Vagina (tissue), 2 donors: ENCODE measurements at regions not wholly inside any gene's neighbourhood (a gene's known extent, or its start where the extent isn't known, plus 50 kb on each side); places are given as distances from the start of the nearest gene placed in this dataset.

Experiments
- POLR2A ChIP-seq, 2 donors: fragments of 450-650 bp; IDR thresholded peaks; one replicate each; pipeline ENCODE4 v1.6.1; 2017; ENCODE audit warnings: antibody characterized with exemption in 2 of 2, mild to moderate bottlenecking in 2 of 2, moderate library complexity in 2 of 2
- POLR2AphosphoS5 ChIP-seq, 2 donors: sonication (generic); formaldehyde crosslinking; IDR thresholded peaks; one replicate each; pipeline ENCODE4 v1.9.0; 2017; ENCODE audit warnings: antibody characterized with exemption in 2 of 2, mild to moderate bottlenecking in 2 of 2, low read depth in 1 of 2; ENCODE audit not compliant: insufficient read depth in 1 of 2
- TF ChIP-seq, protein P1 (sequence below), 3 experiments: fragments of 450-650 bp in 2 of 3; fragments of 200-600 bp in 1 of 3; sonication (generic) in 1 of 3; IDR thresholded peaks; one replicate each; pipeline ENCODE4 v1.5.1; 2017 to 2019; ENCODE audit warnings: antibody characterized with exemption in 3 of 3, mild to moderate bottlenecking in 2 of 3, moderate library complexity in 2 of 3

DNA sequence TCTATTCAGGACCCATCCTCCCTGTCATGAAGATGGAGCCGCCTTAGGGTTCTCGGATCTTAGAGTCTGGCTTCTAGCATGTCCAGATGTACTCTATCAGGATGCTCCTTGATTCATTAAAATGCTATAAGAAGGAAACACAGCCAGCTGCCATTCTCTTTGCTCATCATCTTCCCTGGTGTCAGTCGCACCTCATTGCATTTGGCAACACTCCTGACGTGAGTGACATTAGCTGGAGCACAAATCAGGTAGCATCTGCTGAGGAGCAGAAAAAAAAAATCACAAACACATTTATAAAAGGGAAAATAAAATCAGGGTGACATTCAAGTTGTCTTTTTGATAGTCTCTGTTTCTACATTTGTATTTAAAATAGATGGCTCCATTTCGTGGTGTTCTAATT, 226.1 kb upstream of the NMUR2 start:
- TF ChIP-seq POLR2AphosphoS5 (IDR thresholded peaks at IDR 0.05; ENCODE audit: insufficient read depth in 1 of 2, low read depth in 1 of 2) (no peak), POLR2A (IDR thresholded peaks at IDR 0.05) (no peak)
- TF ChIP-seq, protein P1, sequence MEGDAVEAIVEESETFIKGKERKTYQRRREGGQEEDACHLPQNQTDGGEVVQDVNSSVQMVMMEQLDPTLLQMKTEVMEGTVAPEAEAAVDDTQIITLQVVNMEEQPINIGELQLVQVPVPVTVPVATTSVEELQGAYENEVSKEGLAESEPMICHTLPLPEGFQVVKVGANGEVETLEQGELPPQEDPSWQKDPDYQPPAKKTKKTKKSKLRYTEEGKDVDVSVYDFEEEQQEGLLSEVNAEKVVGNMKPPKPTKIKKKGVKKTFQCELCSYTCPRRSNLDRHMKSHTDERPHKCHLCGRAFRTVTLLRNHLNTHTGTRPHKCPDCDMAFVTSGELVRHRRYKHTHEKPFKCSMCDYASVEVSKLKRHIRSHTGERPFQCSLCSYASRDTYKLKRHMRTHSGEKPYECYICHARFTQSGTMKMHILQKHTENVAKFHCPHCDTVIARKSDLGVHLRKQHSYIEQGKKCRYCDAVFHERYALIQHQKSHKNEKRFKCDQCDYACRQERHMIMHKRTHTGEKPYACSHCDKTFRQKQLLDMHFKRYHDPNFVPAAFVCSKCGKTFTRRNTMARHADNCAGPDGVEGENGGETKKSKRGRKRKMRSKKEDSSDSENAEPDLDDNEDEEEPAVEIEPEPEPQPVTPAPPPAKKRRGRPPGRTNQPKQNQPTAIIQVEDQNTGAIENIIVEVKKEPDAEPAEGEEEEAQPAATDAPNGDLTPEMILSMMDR (IDR thresholded peaks at IDR 0.05) = no peak
